Neural cell (in vitro differentiated cells): ENCODE measurements at regions not wholly inside any gene's neighbourhood (a gene's known extent, or its start where the extent isn't known, plus 50 kb on each side); places are given as distances from the start of the nearest gene placed in this dataset.

ENCODE experiments used
- H2AFZ ChIP-seq: fragments of 200-600, 300-800 bp; sonication (generic), shearing (Covaris generic); 2 replicates; pipeline ENCODE4 v1.6.0; 2014; ENCODE audit warnings: low read depth, mild to moderate bottlenecking, antibody characterized with exemption, low read length, moderate library complexity
- H3F3A ChIP-seq: fragments of 200-600 bp; shearing (Covaris generic); 2 replicates; pipeline ENCODE4 v1.6.1; 2016; ENCODE audit warnings: mild to moderate bottlenecking, moderate library complexity, mixed read lengths, antibody characterized with exemption, low read length; ENCODE audit not compliant: insufficient read depth, poor library complexity, severe bottlenecking
- H3K27ac ChIP-seq: fragments of 200-600, 300-800 bp; sonication (generic), shearing (Covaris generic); 2 replicates; pipeline ENCODE4 v1.5.1; 2014; ENCODE audit warnings: mild to moderate bottlenecking, low read length, moderate library complexity
- H3K27me3 ChIP-seq: fragments of 300-800, 200-600 bp; sonication (generic), shearing (Covaris generic); 2 replicates; pipeline ENCODE4 v1.6.0; 2014; ENCODE audit warnings: mild to moderate bottlenecking, low read depth, low read length, moderate library complexity; ENCODE audit not compliant: insufficient read depth
- H3K36me3 ChIP-seq: fragments of 300-800, 200-600 bp; sonication (generic), shearing (Covaris generic); 2 replicates; pipeline ENCODE4 v1.5.1; 2014; ENCODE audit warnings: mild to moderate bottlenecking, antibody characterized with exemption, low read length, moderate library complexity; ENCODE audit not compliant: insufficient read depth
- H3K4me2 ChIP-seq: fragments of 300-800, 200-600 bp; sonication (generic), shearing (Covaris generic); 2 replicates; pipeline ENCODE4 v1.6.0; 2014; ENCODE audit warnings: mild to moderate bottlenecking, low read length
- H3K4me3 ChIP-seq: fragments of 300-800, 200-600 bp; sonication (generic), shearing (Covaris generic); 2 replicates; pipeline ENCODE4 v1.5.1; 2014; ENCODE audit warnings: mild to moderate bottlenecking, low read length, moderate library complexity
- H3K79me2 ChIP-seq: fragments of 200-600 bp; shearing (Covaris generic); replicated peaks from 2 replicates; pipeline ENCODE4 v1.6.0; 2014; ENCODE audit warnings: mild to moderate bottlenecking, low read length, moderate library complexity; ENCODE audit not compliant: insufficient read depth
- H3K9ac ChIP-seq: fragments of 300-800, 200-600 bp; sonication (generic), shearing (Covaris generic); 2 replicates; pipeline ENCODE4 v1.6.1; 2016; ENCODE audit warnings: mild to moderate bottlenecking, low read length, mixed read lengths
- H3K9me2 ChIP-seq: fragments of 200-600 bp; shearing (Covaris generic); 2 replicates; pipeline ENCODE4 v1.6.1; 2016; ENCODE audit warnings: mild to moderate bottlenecking, low read length, mixed read lengths; ENCODE audit not compliant: insufficient read depth
- H3K9me3 ChIP-seq: fragments of 200-600, 300-800 bp; sonication (generic), shearing (Covaris generic); 2 replicates; pipeline ENCODE4 v1.6.1; 2016; ENCODE audit warnings: mild to moderate bottlenecking, mixed run types, low read length, moderate library complexity, mixed read lengths
- H4K20me1 ChIP-seq: fragments of 200-600 bp; shearing (Covaris generic); 2 replicates; pipeline ENCODE4 v1.6.1; 2016; ENCODE audit warnings: mild to moderate bottlenecking, mixed run types; ENCODE audit not compliant: insufficient read depth
- CTCF ChIP-seq: fragments of 450-650 bp; IDR thresholded peaks from 2 replicates; pipeline ENCODE4 v1.5.1; 2014; ENCODE audit warnings: antibody characterized with exemption, mild to moderate bottlenecking, moderate library complexity; ENCODE audit not compliant: poor library complexity, severe bottlenecking
- EP300 ChIP-seq: fragments of 450-650 bp; conservative IDR thresholded peaks from 2 replicates; pipeline ENCODE4 v1.6.1; 2014; ENCODE audit warnings: antibody characterized with exemption, mild to moderate bottlenecking, moderate library complexity; ENCODE audit not compliant: poor library complexity, severe bottlenecking
- EZH2 ChIP-seq: fragments of 200-600, 300-800 bp; shearing (Covaris generic), sonication (generic); IDR thresholded peaks from 2 replicates; pipeline ENCODE4 v1.6.1; 2014; ENCODE audit warnings: antibody characterized with exemption, low read length, borderline replicate concordance, mild to moderate bottlenecking; ENCODE audit not compliant: insufficient read depth, poor library complexity, severe bottlenecking
- MXI1 ChIP-seq: fragments of 450-650 bp; conservative IDR thresholded peaks from 2 replicates; pipeline ENCODE4 v1.6.1; 2014; ENCODE audit warnings: antibody characterized with exemption, mild to moderate bottlenecking; ENCODE audit not compliant: poor library complexity, severe bottlenecking
- POLR2AphosphoS5 ChIP-seq: IDR thresholded peaks from 2 replicates; pipeline ENCODE4 v1.6.1; 2012
- RAD21 ChIP-seq: fragments of 450-650 bp; conservative IDR thresholded peaks from 2 replicates; pipeline ENCODE4 v1.6.1; 2014; ENCODE audit warnings: antibody characterized with exemption, mild to moderate bottlenecking, moderate library complexity
- REST ChIP-seq: IDR thresholded peaks from 2 replicates; pipeline ENCODE4 v1.6.1; 2012; ENCODE audit warnings: borderline replicate concordance
- SMC3 ChIP-seq: fragments of 450-650 bp; conservative IDR thresholded peaks from 2 replicates; pipeline ENCODE4 v1.6.1; 2014; ENCODE audit warnings: antibody characterized with exemption, mild to moderate bottlenecking, moderate library complexity; ENCODE audit not compliant: poor library complexity
- TAF1 ChIP-seq: IDR thresholded peaks from 2 replicates; pipeline ENCODE4 v1.6.1; 2012; ENCODE audit warnings: low read depth

- Histone ChIP-seq H3K27me3 (no peaks in the 10 kb centered on the region), H3K4me2 (no peak overlapping the region), H3K79me2 (no peaks in the 10 kb centered on the region), H3K9ac (no peak overlapping the region), H3F3A (no peaks in the 10 kb centered on the region), H2AFZ (no peak overlapping the region), H3K36me3 (no peaks in the 10 kb centered on the region), H3K4me3 (no peak overlapping the region), H4K20me1 (no peaks in the 10 kb centered on the region), H3K9me2 (no peaks in the 10 kb centered on the region), H3K9me3 (no peaks in the 10 kb centered on the region), H3K27ac (no peak overlapping the region)
- TF ChIP-seq EP300: no peak
Observed at GRCh38 chr12:91841822-91842221, 303.8 kb downstream of the BTG1 start.

GRCh38 chr12:91836696-91837095 is 308.9 kb downstream of the BTG1 start:
- Histone ChIP-seq H3K79me2 (no peaks in the 10 kb centered on the region), H3K27me3 (no peaks in the 10 kb centered on the region), H3F3A (no peaks in the 10 kb centered on the region), H2AFZ (no peak overlapping the region), H3K36me3 (no peaks in the 10 kb centered on the region), H3K9ac (no peak overlapping the region), H4K20me1 (no peaks in the 10 kb centered on the region), H3K4me2 (no peak overlapping the region), H3K4me3 (no peak overlapping the region), H3K9me2 (no peaks in the 10 kb centered on the region), H3K27ac (no peak overlapping the region), H3K9me3 (no peaks in the 10 kb centered on the region)
- TF ChIP-seq REST (no peak), CTCF (no peak), RAD21 (no peak), MXI1 (no peak), EP300 (no peak), POLR2AphosphoS5 (no peak), SMC3 (no peak), TAF1 (no peak), EZH2 (no peak)

DNA sequence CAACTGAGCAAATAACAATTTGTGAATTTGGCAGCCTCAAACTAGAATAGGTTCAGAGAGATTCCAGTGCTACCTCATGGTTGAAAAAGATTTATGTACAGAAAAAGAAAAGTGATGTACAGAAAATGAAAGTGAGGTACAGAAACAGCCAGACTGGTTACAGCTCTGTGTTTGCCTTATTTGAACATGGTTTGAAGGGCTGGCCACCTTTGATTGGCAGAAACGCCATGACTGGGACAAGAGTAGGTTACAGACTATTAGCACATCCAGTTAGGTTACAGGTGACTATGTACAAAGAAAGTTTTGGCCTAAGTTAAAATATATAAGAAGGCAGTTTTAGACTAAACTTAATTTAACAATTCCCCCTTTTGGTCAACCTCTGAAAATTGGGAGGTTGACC is 309.4 kb downstream of the BTG1 start:
- Histone ChIP-seq H3K27ac (no peak overlapping the region), H3K4me2 (no peak overlapping the region), H3K4me3 (no peak overlapping the region), H3K79me2 (no peaks in the 10 kb centered on the region), H3K36me3 (no peaks in the 10 kb centered on the region), H3K9me3 (no peaks in the 10 kb centered on the region), H3K27me3 (no peaks in the 10 kb centered on the region), H3F3A (no peaks in the 10 kb centered on the region), H2AFZ (no peak overlapping the region), H3K9me2 (no peaks in the 10 kb centered on the region), H3K9ac (no peak overlapping the region), H4K20me1 (no peaks in the 10 kb centered on the region)
- TF ChIP-seq RAD21: no peak
- no peak for TF ChIP-seq CTCF
- no peak for TF ChIP-seq MXI1
- TF ChIP-seq REST: no peak
- TF ChIP-seq EZH2: no peak
- no peak for TF ChIP-seq POLR2AphosphoS5
- no peak for TF ChIP-seq SMC3
- TF ChIP-seq EP300: no peak
- no peak for TF ChIP-seq TAF1
